GM21619 (cell line): ENCODE measurements at regions not wholly inside any gene's neighbourhood (a gene's known extent, or its start where the extent isn't known, plus 50 kb on each side); places are given as distances from the start of the nearest gene placed in this dataset.
A peak's percentile ranks its signal among the peaks of the same experiment; 100 is the strongest.
"Not testable (repeated sequence)": the region's sequence is repeated elsewhere in the genome, so short reads cannot be mapped to it uniquely, and the experiment has no call there.

Experiments used
- ATAC-seq: cut with Tn5 transposase; IDR thresholded peaks from one replicate; pipeline ENCODE4 v1.9.1; 2021; ENCODE audit not compliant: unreplicated experiment

- no peak for ATAC-seq
These were observed 85.7 kb upstream of the RALGPS2 start for GRCh38 chr1:178639326-178639725.

GRCh38 chr1:178642282-178642681, 82.8 kb upstream of the RALGPS2 start:
- ATAC-seq = no peak

DNA sequence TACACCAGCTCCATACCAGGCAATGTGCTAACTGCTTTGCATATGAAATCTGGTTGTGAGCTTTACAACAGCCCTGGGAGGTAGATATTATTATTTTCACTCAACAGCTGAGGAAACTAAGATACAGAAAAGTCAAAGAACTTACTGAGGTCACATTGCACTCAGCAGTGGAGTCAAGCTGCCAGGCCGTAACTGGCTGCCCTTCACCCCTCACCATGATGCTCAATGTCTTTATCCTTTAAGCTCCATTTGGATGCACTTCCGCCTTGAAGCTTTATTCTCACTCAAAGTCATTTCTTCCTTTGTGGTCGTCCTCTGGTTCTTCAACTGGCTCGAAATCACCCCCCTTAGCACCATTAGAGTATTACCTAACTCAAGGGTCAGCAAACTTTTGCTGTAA, 81.7 kb upstream of the RALGPS2 start:
- no peak for ATAC-seq

GRCh38 chr1:178643831-178644230, 81.2 kb upstream of the RALGPS2 start:
- ATAC-seq = no peak

- no peak for ATAC-seq
These were observed 80.5 kb upstream of the RALGPS2 start for GRCh38 chr1:178644308-178645120.

- ATAC-seq = no peak
These were observed 79.8 kb upstream of the RALGPS2 start for GRCh38 chr1:178645157-178645807.

DNA sequence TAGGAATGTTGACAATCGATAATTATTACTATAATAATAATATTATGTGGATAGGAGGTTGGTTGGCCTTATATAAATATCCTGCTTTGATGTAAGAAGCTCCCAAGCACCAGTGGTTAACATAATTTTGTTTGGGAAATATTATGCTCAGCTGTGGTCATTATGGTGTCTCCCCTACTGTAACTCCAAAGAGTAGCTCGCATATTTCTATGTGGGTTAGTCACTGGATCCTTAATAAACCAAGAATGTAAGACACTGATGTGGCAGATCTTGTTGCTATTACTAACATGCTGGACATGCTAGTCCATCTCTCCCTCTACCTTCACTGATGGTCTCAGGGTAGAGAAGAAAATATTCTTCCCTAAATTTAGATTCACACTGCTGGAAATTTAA, 79.2 kb upstream of the RALGPS2 start:
- ATAC-seq = no peak

DNA sequence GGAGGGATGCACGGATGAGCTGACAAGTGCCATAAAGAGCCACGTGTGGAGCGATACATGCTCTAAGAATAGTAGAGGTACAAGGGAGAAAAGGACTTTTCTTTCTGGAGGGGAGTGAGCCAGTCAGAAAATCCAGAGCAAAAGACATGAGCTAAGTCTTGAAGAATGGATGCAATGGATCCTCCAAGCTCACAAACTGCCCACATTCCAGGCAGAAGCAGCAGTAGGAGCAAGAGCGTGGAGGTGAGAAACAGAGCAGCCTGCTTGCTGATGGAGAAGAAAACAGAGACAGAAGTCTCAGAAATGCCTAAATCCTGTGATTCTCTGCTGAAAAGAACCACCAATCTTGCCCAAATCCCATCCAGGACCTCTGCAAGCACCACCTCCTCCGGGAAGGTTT, 78.2 kb upstream of the RALGPS2 start:
- no peak for ATAC-seq

GRCh38 chr1:178648151-178648550, 76.9 kb upstream of the RALGPS2 start:
- no peak for ATAC-seq

- no peak for ATAC-seq
These were observed 75.3 kb upstream of the RALGPS2 start for GRCh38 chr1:178649582-178650350.

GRCh38 chr1:178650934-178651511, 74.0 kb upstream of the RALGPS2 start:
- no peak for ATAC-seq

DNA sequence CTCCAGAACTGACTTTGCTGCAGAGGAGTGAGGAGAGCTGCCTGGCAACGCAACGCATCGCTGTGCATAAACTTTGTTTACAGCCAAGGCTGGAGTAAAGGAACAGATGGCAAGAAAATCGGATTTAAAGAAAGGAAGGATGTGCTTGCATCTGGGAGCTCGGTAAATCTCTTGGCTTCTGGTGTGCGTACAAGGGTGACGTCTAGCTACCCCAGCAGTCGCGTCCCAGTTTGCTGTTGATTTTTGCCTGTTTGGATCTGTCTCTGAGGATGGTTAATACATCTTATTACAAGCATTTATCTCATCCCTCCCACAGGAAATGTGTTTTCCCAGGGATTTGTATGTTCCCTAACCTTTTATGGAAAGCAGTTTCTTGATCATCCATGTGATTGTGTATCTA, 73.3 kb upstream of the RALGPS2 start:
- ATAC-seq = no peak

DNA sequence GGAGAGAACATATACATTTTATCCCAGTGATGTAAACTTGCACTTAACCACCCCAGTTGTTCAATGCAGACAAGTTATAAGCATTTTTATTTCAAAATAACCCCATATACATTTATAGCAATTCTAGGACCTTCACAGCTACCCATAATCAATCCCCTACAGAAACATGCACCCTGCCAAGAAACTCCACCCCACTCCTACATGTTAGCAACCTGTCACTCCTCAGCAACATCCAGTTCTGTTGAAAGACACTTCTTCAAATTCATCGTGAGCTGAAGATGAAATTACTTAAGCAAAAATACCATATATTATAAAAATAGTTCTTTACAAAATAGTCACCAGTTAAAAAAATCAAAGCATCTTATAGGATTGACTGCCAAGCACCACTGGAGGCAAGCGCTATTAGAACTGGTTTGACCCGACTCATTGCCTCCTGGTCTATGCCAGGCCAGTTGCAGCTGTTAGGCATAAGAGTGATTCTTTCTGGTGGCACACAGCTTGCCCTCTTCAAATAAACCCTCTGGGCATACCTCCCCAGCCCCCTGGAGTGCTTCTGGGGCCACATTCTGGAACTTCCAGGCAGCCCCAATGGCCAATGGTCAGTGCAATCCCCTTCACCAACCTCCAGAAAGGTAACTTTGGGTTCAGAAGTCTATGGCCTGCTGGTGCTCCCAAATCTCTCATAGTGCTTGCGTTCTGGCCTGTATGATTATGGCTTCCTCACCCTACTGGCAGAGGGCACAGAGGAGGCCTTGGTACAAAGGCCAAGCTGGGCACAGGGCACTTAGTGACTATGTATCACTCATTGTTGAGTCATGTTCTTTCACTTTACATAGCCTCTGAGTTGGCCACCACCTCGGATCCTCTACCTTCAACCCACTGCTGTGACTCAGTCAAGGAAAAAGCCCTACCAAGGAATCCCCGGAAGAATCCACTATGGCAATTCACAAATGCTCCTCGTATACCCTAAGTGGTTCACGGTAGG, 72.2 kb upstream of the RALGPS2 start:
- ATAC-seq = no peak

DNA sequence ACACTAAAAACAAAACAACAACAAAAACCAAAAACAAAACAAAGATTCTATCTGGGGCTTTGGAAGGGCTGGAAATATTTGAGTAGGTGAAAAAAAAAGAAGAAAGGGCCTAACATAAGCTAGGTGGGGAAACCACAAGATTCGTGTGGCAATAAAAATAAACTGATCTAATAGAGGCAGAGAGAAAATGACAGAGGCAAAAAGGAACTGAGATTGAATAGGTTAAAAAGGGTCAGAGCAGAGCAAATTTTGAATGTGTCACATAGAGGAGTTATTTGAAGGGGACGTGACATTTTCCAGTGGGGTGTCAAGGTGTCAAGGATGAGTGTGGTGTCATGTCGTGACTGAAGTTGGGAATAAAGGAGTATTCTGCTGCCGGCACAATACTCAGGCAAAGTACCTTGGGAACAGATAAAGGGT, 65.2 kb upstream of the RALGPS2 start:
- ATAC-seq = peak; percentile 65

DNA sequence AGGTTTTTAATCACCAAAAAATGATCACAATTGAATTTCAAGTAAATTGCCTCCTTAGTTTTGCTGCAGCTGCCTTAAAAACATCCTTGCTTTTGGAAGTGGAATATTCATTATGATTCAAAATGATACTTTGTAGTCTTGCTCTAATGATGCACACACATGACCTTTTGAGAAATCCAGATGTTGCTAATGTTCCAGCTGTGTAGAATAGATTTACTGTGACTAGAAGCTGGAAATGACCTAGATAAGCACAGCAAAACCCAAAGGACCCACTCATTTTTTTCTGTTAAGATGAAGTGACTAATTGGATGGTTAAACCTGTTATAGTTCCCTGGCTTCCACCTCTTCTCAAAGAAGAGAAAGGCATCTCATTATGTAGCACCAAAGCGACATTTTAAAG, 64.6 kb upstream of the RALGPS2 start:
- ATAC-seq = no peak

GRCh38 chr1:178664278-178664677, 60.8 kb upstream of the RALGPS2 start:
- ATAC-seq = peak; percentile 68

DNA sequence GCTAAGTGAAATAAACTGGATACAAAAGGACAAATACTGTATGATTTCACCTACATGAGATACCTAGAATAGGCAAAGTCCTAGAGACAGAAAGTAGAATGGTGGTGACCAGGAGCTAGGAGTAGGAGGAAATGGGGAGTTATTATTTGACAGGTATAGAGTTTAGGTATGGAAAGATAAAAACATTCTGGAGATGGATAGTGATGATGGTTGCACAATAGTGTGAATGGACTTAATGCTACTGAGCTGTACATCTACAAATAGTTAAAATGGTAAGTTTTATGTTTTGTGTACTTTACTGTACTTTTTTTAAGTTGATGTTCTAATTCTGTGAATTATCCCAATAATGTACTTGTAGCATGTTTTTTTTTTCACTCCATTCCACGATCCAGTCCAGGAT, 59.5 kb upstream of the RALGPS2 start:
- no peak for ATAC-seq

DNA sequence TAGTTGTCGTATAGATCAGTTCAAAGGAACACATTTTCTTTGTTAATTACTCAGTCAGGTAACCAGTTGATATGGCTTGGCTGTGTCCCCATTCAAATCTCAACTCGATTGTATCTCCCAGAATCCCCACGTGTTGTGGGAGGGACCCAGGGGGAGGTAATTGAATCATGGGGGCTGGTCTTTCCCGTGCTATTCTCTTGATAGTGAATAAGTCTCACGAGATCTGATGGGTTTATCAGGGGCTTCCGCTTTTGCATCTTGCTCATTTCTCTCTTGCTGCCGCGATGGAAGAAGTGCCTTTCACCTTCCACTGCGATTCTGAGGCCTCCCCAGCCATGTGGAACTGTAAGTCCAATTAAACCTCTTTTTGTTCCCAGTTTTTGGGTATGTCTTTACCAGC, 58.2 kb upstream of the RALGPS2 start:
- ATAC-seq = not testable (repeated sequence)

DNA sequence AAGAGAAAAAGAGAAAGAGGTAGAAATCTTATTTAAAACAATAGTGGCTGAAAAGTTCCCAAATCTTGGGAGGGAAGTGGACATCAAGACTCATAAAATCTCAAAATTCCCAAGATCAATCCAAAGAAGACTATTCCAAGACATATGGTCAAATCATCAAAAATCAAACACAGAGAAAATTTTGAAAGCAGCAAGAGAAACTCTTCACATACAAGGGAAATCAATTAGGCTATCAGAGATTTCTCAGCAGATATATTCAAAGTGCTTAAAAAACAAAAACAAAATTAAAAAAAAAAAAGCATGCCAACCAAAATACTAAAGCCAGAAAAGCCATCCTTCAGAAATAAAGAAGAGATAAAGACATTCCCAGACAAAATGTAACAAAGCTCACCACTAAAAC, 52.6 kb upstream of the RALGPS2 start:
- ATAC-seq = no peak

GRCh38 chr1:178674559-178674958, 50.5 kb upstream of the RALGPS2 start:
- ATAC-seq = not testable (repeated sequence)
